Smooth muscle cell of the brain vasculature (primary cell): ENCODE measurements at regions not wholly inside any gene's neighbourhood (a gene's known extent, or its start where the extent isn't known, plus 50 kb on each side); places are given as distances from the start of the nearest gene placed in this dataset.
"Not testable (repeated sequence)": the region's sequence is repeated elsewhere in the genome, so short reads cannot be mapped to it uniquely, and the experiment has no call there.

Experiments
- DNase-seq: peaks from one replicate; pipeline ENCODE4 v3.0.0-alpha.2; 2012; ENCODE audit warnings: low read depth, low spot score

- DNase-seq, result no peak
Measured at GRCh38 chr18:23311351-23312121, 141.6 kb upstream of the RIOK3 start.

- DNase-seq, result no peak
Measured at GRCh38 chr18:23313379-23313778, 139.7 kb upstream of the RIOK3 start.

GRCh38 chr18:23314672-23315071, 138.4 kb upstream of the RIOK3 start:
- DNase-seq, result no peak

GRCh38 chr18:23316316-23316715, 136.8 kb upstream of the RIOK3 start:
- DNase-seq, result no peak

- no peak for DNase-seq
Measured at GRCh38 chr18:23316988-23317387, 136.1 kb upstream of the RIOK3 start.

- DNase-seq, result no peak
Measured at GRCh38 chr18:23317975-23318675, 135.0 kb upstream of the RIOK3 start.

GRCh38 chr18:23320709-23321236, 132.3 kb upstream of the RIOK3 start:
- DNase-seq, result no peak

GRCh38 chr18:23321996-23322395, 131.1 kb upstream of the RIOK3 start:
- no peak for DNase-seq

- no peak for DNase-seq
Measured at GRCh38 chr18:23324056-23324811, 128.9 kb upstream of the RIOK3 start.

- no peak for DNase-seq
Measured at GRCh38 chr18:23324861-23325260, 128.2 kb upstream of the RIOK3 start.

- DNase-seq, result not testable (repeated sequence)
Measured at GRCh38 chr18:23329671-23330070, 123.4 kb upstream of the RIOK3 start.

GRCh38 chr18:23330423-23330822, 122.7 kb upstream of the RIOK3 start:
- no peak for DNase-seq

GRCh38 chr18:23331091-23331920, 121.8 kb upstream of the RIOK3 start:
- DNase-seq, result no peak

GRCh38 chr18:23332356-23332755, 120.7 kb upstream of the RIOK3 start:
- no peak for DNase-seq

- DNase-seq, result no peak
Measured at GRCh38 chr18:23333827-23334226, 119.3 kb upstream of the RIOK3 start.

GRCh38 chr18:23334569-23334968, 118.5 kb upstream of the RIOK3 start:
- no peak for DNase-seq

- DNase-seq, result no peak
Measured at GRCh38 chr18:23336101-23336500, 117.0 kb upstream of the RIOK3 start.

GRCh38 chr18:23337599-23338444, 115.3 kb upstream of the RIOK3 start:
- no peak for DNase-seq

- no peak for DNase-seq
Measured at GRCh38 chr18:23340661-23341060, 112.4 kb upstream of the RIOK3 start.

GRCh38 chr18:23341383-23341782, 111.7 kb upstream of the RIOK3 start:
- no peak for DNase-seq
